HG02970 (cell line): ENCODE measurements at regions not wholly inside any gene's neighbourhood (a gene's known extent, or its start where the extent isn't known, plus 50 kb on each side); places are given as distances from the start of the nearest gene placed in this dataset.

ENCODE experiments used
- ATAC-seq: cut with Tn5 transposase; IDR thresholded peaks from one replicate; pipeline ENCODE4 v1.9.1; 2021; ENCODE audit warnings: mild to moderate bottlenecking, moderate library complexity, moderate number of reproducible peaks; ENCODE audit not compliant: unreplicated experiment, low FRiP score

GRCh38 chr4:96504386-96504785 is 664.5 kb downstream of the PDHA2 start:
- no peak for ATAC-seq

GRCh38 chr4:96509039-96509741 is 669.3 kb downstream of the PDHA2 start:
- ATAC-seq = no peak

GRCh38 chr4:96519291-96519690 is 679.4 kb downstream of the PDHA2 start:
- no peak for ATAC-seq

- no peak for ATAC-seq
These were observed 681.2 kb downstream of the PDHA2 start for GRCh38 chr4:96521046-96521536.

- no peak for ATAC-seq
These were observed 683.7 kb downstream of the PDHA2 start for GRCh38 chr4:96523611-96524010.

- no peak for ATAC-seq
These were observed 684.5 kb downstream of the PDHA2 start for GRCh38 chr4:96524311-96524875.

- ATAC-seq = no peak
These were observed 686.0 kb downstream of the PDHA2 start for GRCh38 chr4:96525898-96526297.

GRCh38 chr4:96526625-96527024 is 686.7 kb downstream of the PDHA2 start:
- no peak for ATAC-seq

DNA sequence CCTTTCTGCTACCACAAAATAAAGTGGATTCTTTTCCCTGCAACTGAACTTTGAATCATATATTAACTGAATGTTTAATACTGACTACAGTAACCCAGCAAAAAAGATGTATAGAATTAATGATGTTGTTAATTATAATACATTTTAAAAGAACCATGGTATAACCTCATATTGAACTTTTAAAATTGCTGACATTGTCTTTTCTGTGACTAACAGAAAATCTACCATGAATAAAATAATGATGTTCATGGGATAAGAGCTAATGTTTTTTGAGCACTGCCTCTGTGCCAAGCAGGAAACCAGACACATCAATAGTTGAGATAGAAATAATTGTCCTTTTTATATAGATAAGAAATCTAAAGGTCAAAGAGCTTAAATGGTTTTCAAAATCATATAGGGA is 691.9 kb downstream of the PDHA2 start:
- no peak for ATAC-seq

- no peak for ATAC-seq
These were observed 703.5 kb downstream of the PDHA2 start for GRCh38 chr4:96543346-96543745.

DNA sequence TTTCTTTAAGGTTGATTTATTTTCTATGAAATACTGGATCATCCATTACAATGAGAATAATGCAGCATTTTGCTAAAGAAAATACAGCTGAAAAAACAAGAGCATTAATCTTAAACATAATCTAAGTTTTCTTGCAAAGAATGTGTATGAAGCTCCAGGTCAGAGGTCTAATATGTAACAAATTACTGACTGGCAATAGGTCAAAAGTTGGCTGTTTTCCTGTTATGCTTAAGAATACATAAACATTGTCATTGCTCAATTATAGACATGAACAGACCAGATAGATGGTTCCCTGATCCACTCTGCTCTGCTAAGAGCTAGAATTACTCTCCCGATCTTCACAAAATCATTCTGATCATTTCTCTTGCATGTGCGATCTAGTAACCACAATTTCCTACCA is 718.6 kb downstream of the PDHA2 start:
- no peak for ATAC-seq

- ATAC-seq = no peak
These were observed 726.9 kb downstream of the PDHA2 start for GRCh38 chr4:96566755-96567154.

DNA sequence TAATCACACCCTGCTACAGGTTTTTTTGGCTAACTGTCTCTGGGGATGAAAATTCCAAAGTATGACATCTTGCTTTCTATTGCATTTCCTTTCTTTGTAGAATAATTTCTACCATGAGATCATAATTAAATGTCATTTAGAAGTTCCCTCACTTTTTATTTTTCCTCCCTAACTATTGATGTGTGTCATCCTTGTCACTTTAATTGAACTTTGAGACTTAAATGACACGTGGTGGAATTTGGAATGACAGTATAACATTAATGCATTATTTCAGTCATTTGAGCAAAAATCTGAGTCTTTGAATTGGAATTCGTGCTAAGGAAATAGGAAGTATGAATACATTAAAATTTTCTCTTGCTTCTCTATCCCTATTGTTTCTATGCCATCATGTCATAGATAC is 745.4 kb downstream of the PDHA2 start:
- ATAC-seq = no peak

- no peak for ATAC-seq
These were observed 753.5 kb downstream of the PDHA2 start for GRCh38 chr4:96593422-96593821.

DNA sequence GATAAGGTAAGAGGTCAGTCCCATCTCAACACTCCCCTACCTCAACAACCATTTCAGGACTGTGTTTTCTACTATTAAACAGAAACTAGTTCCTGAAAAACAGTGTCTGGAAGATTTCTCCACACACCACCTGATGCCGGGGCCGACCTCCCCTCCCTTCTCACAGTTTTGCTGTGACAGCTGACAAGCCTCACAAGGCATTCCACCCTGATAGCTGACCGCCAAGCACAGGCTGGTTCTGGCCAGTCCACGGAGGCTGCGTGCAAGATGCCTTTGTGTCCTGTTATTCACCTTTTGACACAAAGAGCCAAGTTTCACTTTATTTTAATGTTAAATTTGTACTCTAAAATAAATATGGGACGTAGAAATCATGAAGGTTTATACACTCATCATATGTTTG is 758.6 kb downstream of the PDHA2 start:
- no peak for ATAC-seq

GRCh38 chr4:96599752-96600151 is 759.9 kb downstream of the PDHA2 start:
- ATAC-seq = no peak

DNA sequence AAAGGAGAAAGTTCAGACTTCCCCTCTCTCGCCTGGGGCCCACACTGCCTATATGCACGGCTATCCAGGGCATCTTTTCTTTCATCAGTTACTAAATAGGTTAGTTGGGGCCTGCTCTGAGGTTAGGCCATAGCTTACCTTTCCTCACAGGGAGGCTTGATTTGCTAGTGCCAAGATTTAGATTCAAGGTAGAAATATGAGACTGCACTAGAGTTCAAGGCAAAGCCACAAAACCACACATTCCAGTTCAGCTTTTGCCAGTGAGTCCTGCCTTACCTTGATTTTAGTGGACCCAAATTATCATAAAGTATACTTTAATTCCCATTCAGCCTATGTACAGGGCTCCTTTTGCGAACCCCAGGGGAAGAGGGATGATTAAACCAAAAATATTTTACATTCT is 762.8 kb downstream of the PDHA2 start:
- ATAC-seq = no peak

DNA sequence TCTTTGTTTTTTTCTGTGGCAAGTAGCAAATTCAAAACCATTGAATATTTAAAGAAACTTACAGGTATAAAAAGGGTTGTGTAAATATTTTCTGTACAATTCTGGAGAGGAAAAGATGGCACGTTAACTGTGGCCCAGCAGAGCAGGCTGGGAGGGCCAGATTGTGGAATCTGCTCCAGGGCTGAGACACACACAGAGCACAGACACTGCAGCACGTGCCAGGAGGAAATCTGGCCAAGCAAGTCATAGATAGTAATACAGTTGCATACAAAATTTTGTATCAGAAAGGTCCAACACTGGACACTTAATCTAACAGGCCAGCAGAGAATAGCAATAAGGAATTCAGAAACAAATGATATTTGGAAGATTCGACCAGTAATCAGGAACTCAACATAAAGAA is 763.7 kb downstream of the PDHA2 start:
- ATAC-seq = no peak

- no peak for ATAC-seq
These were observed 766.6 kb downstream of the PDHA2 start for GRCh38 chr4:96606451-96606850.

DNA sequence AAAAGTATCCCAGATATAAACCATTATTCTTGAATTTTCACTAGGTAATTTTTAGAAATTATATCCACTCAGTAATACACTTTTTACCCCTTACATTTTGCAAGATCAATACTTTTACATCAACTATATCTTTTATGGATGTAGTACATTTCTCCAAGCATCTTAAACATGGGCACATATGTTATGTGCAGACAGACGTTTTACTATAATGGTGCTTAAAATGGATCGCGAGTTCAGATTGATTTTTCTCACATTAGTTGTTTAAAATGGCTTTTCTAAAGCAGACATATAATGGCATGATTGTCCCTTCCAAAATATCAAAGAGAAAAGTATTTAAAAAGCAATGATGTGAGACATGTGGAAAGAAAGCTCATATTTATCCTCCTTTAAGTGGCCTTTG is 786.1 kb downstream of the PDHA2 start:
- no peak for ATAC-seq

DNA sequence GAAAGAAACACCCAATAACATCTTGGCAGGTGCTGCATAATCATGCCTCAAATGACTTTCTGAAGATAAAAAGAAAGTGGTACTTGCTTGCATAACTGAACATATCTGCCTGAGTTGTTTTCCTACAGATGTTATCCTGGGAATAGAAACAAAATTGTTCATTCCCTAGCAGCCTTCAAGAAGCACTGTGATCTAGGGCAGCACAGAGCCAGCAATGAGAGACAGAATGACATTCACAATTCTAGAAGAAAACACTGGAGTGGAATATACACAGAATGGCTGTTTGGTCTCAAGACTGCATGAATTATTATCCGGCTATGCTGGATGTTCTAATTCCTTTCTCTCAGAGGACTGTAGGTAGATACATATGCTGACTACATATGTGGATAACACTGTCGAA is 790.9 kb downstream of the PDHA2 start:
- no peak for ATAC-seq

GRCh38 chr4:96637971-96638412 is 798.1 kb downstream of the PDHA2 start:
- ATAC-seq = no peak
